Activated naive CD8-positive, alpha-beta T cell treated with anti-CD3 and anti-CD28 coated beads for 36 hours (primary cell): ENCODE measurements at regions not wholly inside any gene's neighbourhood (a gene's known extent, or its start where the extent isn't known, plus 50 kb on each side); places are given as distances from the start of the nearest gene placed in this dataset.

ENCODE experiments used
- DNase-seq: peaks from one replicate; pipeline ENCODE4 v3.0.0; 2021
- H3K27ac Mint-ChIP-seq: one replicate; pipeline ENCODE4 v1.8.0; 2022; ENCODE audit warnings: mild to moderate bottlenecking, moderate library complexity, mixed read lengths
- H3K27me3 Mint-ChIP-seq: one replicate; pipeline ENCODE4 v1.8.0; 2022; ENCODE audit warnings: mild to moderate bottlenecking, mixed read lengths
- H3K36me3 Mint-ChIP-seq: one replicate; pipeline ENCODE4 v1.8.0; 2021; ENCODE audit warnings: mild to moderate bottlenecking, mixed read lengths
- H3K4me1 Mint-ChIP-seq: one replicate; pipeline ENCODE4 v1.8.0; 2021; ENCODE audit warnings: mixed read lengths
- H3K4me3 Mint-ChIP-seq: one replicate; pipeline ENCODE4 v1.8.0; 2022; ENCODE audit warnings: mild to moderate bottlenecking, moderate library complexity, mixed read lengths
- H3K9me3 Mint-ChIP-seq: one replicate; pipeline ENCODE4 v1.8.0; 2022; ENCODE audit warnings: mixed read lengths

GRCh38 chr2:183255411-183255810 lies 131.2 kb downstream of the NUP35 start:
- Mint-ChIP-seq H3K9me3 (no peaks in the 10 kb centered on the region), H3K4me3 (no peak overlapping the region), H3K27me3 (no peaks in the 10 kb centered on the region), H3K27ac (no peak overlapping the region), H3K36me3 (peaks cover 3% of the 10 kb centered on the region), H3K4me1 (no peaks in the 10 kb centered on the region)
- DNase-seq, result no peak

DNA sequence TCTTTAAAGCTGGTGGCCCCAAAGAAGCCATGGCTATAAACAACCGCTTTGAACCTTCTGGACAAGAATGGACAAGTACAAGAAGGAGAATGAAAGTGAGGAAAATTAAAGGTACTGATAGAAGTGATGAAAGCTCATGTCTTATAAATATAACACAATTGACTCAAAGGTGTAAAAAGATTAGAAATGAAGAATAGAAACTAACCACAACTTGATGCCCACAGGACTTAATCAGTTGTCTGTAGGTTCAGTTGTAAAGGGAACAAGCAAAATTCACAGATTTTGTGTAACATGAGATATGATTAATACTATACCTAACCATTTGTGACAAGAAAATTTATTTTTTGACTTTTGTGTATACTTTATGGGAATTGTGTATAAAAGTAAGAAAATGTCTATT lies 135.7 kb downstream of the NUP35 start:
- Mint-ChIP-seq H3K4me3 (no peak overlapping the region), H3K36me3 (peaks cover 3% of the 10 kb centered on the region), H3K27me3 (no peaks in the 10 kb centered on the region), H3K9me3 (no peaks in the 10 kb centered on the region), H3K27ac (no peak overlapping the region), H3K4me1 (no peaks in the 10 kb centered on the region)
- no peak for DNase-seq

GRCh38 chr2:183260527-183260926 lies 136.3 kb downstream of the NUP35 start:
- H3K27me3 Mint-ChIP-seq, result no peaks in the 10 kb centered on the region
- H3K36me3 Mint-ChIP-seq, result peaks cover 3% of the 10 kb centered on the region
- no peaks in the 10 kb centered on the region for H3K4me1 Mint-ChIP-seq
- H3K9me3 Mint-ChIP-seq, result no peaks in the 10 kb centered on the region
- no peak for DNase-seq
- no peak overlapping the region for H3K4me3 Mint-ChIP-seq
- no peak overlapping the region for H3K27ac Mint-ChIP-seq

DNA sequence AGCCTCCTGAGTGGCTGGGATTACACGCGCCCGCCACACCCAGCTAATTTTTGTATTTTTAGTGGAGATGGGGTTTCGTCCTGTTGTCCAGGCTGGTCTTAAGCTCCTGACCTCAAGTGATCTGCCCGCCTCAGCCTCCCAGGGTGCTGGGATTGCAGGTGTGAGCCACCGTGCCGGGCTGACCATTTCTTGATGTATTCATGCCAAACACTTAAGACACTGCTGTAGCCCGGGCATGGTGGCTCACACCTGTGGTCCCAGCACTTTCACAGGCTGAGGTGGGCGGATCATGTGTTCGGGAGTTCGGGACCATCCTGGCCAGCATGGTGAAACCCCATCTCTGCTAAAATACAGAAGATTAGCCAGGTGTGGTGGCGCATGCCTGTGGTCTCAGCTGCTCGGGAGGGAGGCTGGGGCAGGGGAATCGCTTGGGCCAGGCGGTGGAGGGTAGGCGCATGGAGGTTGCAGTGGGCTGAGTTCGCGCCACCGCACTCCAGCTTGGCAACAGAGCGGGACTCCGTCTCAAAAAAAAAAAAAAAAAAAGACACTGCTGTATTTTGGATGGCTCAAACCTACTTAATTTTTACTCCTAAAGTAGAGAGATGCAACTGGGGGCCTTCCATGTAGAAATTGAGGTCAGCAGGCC lies 140.8 kb downstream of the NUP35 start:
- Mint-ChIP-seq H3K36me3 (no peaks in the 10 kb centered on the region), H3K9me3 (peaks cover 5% of the 10 kb centered on the region), H3K4me3 (no peak overlapping the region), H3K27me3 (no peaks in the 10 kb centered on the region), H3K27ac (no peak overlapping the region), H3K4me1 (no peaks in the 10 kb centered on the region)
- no peak for DNase-seq

- Mint-ChIP-seq H3K9me3 (peaks cover 10% of the 10 kb centered on the region), H3K36me3 (no peaks in the 10 kb centered on the region), H3K4me3 (no peak overlapping the region), H3K27me3 (peaks cover 3% of the 10 kb centered on the region), H3K4me1 (no peaks in the 10 kb centered on the region), H3K27ac (no peak overlapping the region)
- no peak for DNase-seq
These were observed 143.0 kb downstream of the NUP35 start for GRCh38 chr2:183267148-183267827.

DNA sequence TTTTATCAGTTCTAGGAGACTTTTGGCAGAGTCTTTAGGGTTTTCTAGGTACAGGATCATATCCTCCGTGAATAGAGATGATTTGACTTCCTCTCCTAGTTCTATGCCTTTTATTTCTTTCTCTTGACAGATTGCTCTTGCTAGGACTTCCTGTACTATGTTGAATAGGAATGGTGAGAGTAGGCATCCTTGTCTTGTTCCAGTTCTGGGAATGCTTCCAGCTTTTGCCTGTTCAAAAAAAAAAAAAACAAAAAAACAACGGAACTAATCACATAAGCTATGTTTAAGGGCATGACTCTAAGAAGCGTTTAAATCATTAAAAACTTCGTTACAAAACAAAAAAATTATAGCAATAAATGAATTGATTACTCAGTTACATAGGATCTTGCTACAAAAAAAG lies 145.7 kb downstream of the NUP35 start:
- peaks cover 10% of the 10 kb centered on the region for H3K9me3 Mint-ChIP-seq
- no peaks in the 10 kb centered on the region for H3K36me3 Mint-ChIP-seq
- H3K27me3 Mint-ChIP-seq, result peaks cover 3% of the 10 kb centered on the region
- no peak overlapping the region for H3K27ac Mint-ChIP-seq
- DNase-seq, result no peak
- H3K4me3 Mint-ChIP-seq, result no peak overlapping the region
- no peaks in the 10 kb centered on the region for H3K4me1 Mint-ChIP-seq

GRCh38 chr2:183283209-183283608 lies 159.0 kb downstream of the NUP35 start:
- no peaks in the 10 kb centered on the region for H3K9me3 Mint-ChIP-seq

GRCh38 chr2:183284606-183285005 lies 160.4 kb downstream of the NUP35 start:
- no peaks in the 10 kb centered on the region for H3K36me3 Mint-ChIP-seq
- H3K4me1 Mint-ChIP-seq, result no peaks in the 10 kb centered on the region
- DNase-seq, result no peak
- H3K27ac Mint-ChIP-seq, result no peak overlapping the region
- no peaks in the 10 kb centered on the region for H3K9me3 Mint-ChIP-seq
- H3K27me3 Mint-ChIP-seq, result no peaks in the 10 kb centered on the region
- H3K4me3 Mint-ChIP-seq, result no peak overlapping the region

More at GRCh38 chr2:183283209-183283608, 159.0 kb downstream of the NUP35 start:
- DNase-seq, result no peak
- Mint-ChIP-seq H3K4me3 (no peak overlapping the region), H3K36me3 (no peaks in the 10 kb centered on the region), H3K27me3 (no peaks in the 10 kb centered on the region), H3K27ac (no peak overlapping the region), H3K4me1 (no peaks in the 10 kb centered on the region)

GRCh38 chr2:183291436-183291835 lies 167.2 kb downstream of the NUP35 start:
- Mint-ChIP-seq H3K27me3 (no peaks in the 10 kb centered on the region), H3K36me3 (peaks cover 4% of the 10 kb centered on the region), H3K4me1 (no peaks in the 10 kb centered on the region), H3K27ac (no peak overlapping the region), H3K9me3 (peaks cover 4% of the 10 kb centered on the region), H3K4me3 (no peak overlapping the region)
- no peak for DNase-seq

- H3K36me3 Mint-ChIP-seq, result peaks cover 4% of the 10 kb centered on the region
- DNase-seq, result no peak
- H3K27ac Mint-ChIP-seq, result no peak overlapping the region
- H3K4me1 Mint-ChIP-seq, result no peaks in the 10 kb centered on the region
- H3K4me3 Mint-ChIP-seq, result no peak overlapping the region
- no peaks in the 10 kb centered on the region for H3K27me3 Mint-ChIP-seq
- H3K9me3 Mint-ChIP-seq, result peaks cover 6% of the 10 kb centered on the region
These were observed 167.8 kb downstream of the NUP35 start for GRCh38 chr2:183292028-183292427.

GRCh38 chr2:183339311-183339710 lies 215.1 kb downstream of the NUP35 start:
- Mint-ChIP-seq H3K4me1 (peaks cover 2% of the 10 kb centered on the region), H3K9me3 (peaks cover 14% of the 10 kb centered on the region), H3K27me3 (no peaks in the 10 kb centered on the region), H3K27ac (no peak overlapping the region), H3K36me3 (peaks cover 5% of the 10 kb centered on the region), H3K4me3 (no peak overlapping the region)
- DNase-seq, result no peak

- H3K9me3 Mint-ChIP-seq, result peaks cover 11% of the 10 kb centered on the region
- H3K4me3 Mint-ChIP-seq, result no peak overlapping the region
- no peak for DNase-seq
- no peaks in the 10 kb centered on the region for H3K27me3 Mint-ChIP-seq
- H3K36me3 Mint-ChIP-seq, result peaks cover 3% of the 10 kb centered on the region
- H3K27ac Mint-ChIP-seq, result no peak overlapping the region
- peaks cover 2% of the 10 kb centered on the region for H3K4me1 Mint-ChIP-seq
These were observed 216.8 kb downstream of the NUP35 start for GRCh38 chr2:183341057-183341456.

DNA sequence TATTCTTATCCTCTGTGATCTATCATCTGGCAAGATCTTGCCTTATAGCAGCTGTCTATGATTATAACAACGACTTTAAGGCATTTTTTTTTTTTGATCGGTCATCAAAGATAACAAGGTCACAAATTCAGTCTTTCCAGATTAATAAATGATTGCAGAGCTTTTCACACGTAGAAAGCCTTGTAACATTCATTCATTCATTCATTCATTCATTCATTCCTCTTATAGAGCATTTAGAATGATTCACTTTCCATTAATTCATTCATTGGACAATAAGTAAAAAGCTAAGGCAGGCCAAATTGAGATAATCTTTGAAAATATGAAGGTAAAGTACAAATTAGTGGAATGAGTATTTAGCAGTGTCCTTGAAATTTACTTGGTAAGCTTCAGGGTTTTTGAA lies 223.7 kb downstream of the NUP35 start:
- no peak overlapping the region for H3K27ac Mint-ChIP-seq
- H3K4me1 Mint-ChIP-seq, result no peaks in the 10 kb centered on the region
- no peaks in the 10 kb centered on the region for H3K9me3 Mint-ChIP-seq
- no peak for DNase-seq
- no peak overlapping the region for H3K4me3 Mint-ChIP-seq
- no peaks in the 10 kb centered on the region for H3K36me3 Mint-ChIP-seq
- H3K27me3 Mint-ChIP-seq, result no peaks in the 10 kb centered on the region

DNA sequence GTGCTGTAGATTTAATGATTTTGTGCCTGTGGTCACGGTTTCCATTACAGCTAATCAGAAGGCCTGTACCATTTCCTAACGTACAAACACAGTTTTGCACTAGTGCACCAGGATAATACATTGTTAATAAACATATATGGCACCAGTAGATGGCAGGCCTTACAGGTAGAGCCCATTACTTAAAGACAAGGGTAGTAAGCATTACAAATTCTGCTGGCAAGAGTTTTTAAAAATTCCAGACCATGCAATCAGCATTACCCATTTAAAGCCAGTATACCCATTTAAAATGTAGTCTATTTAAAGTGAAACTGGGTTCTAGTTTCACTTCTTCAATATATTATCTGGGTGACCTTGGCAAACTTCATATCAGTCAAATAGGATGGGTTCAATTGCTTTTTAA lies 224.2 kb downstream of the NUP35 start:
- no peaks in the 10 kb centered on the region for H3K9me3 Mint-ChIP-seq
- no peak overlapping the region for H3K27ac Mint-ChIP-seq
- no peak for DNase-seq
- H3K36me3 Mint-ChIP-seq, result no peaks in the 10 kb centered on the region
- no peaks in the 10 kb centered on the region for H3K4me1 Mint-ChIP-seq
- no peaks in the 10 kb centered on the region for H3K27me3 Mint-ChIP-seq
- no peak overlapping the region for H3K4me3 Mint-ChIP-seq

- H3K4me1 Mint-ChIP-seq, result no peaks in the 10 kb centered on the region
- DNase-seq, result no peak
- no peaks in the 10 kb centered on the region for H3K9me3 Mint-ChIP-seq
- H3K4me3 Mint-ChIP-seq, result no peak overlapping the region
- no peaks in the 10 kb centered on the region for H3K36me3 Mint-ChIP-seq
- H3K27ac Mint-ChIP-seq, result no peak overlapping the region
- H3K27me3 Mint-ChIP-seq, result no peaks in the 10 kb centered on the region
These were observed 224.8 kb downstream of the NUP35 start for GRCh38 chr2:183349091-183349490.

GRCh38 chr2:183359867-183360266 lies 235.6 kb downstream of the NUP35 start:
- Mint-ChIP-seq H3K36me3 (no peaks in the 10 kb centered on the region), H3K4me1 (no peaks in the 10 kb centered on the region), H3K27ac (no peak overlapping the region), H3K9me3 (no peaks in the 10 kb centered on the region), H3K4me3 (no peak overlapping the region), H3K27me3 (no peaks in the 10 kb centered on the region)
- DNase-seq, result no peak
